ENCODE measurements at regions not wholly inside any gene's neighbourhood (a gene's known extent, or its start where the extent isn't known, plus 50 kb on each side); places are given as distances from the start of the nearest gene placed in this dataset.

DNA sequence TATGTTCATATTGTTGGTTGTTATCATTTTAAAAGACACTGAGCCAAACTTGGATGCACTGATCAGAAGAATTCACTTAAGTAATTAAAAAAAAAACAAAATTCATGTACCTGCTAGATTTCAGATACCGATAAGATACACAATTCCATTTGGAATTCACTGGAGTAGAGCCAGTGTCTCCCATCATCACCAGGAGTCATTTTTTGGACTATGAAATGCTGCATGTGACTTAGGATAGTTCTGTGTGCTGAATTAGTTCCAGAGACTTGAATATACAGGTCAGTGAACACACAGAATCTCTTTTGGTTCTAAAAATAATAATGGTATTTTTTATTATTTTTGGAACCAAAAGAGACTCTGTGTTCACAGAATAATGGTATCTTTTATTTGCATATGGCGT, 482.6 kb upstream of the PIK3R1 start:
- H3K27me3 ChIP-seq, result no peaks in the 10 kb centered on the region
- H3K36me3 ChIP-seq, result no peaks in the 10 kb centered on the region
- no peak overlapping the region for H3K4me3 ChIP-seq
- H3K4me1 ChIP-seq, result no peaks in the 10 kb centered on the region
- TF ChIP-seq POLR2A (IDR thresholded peaks at IDR 0.05), result no peak
- TF ChIP-seq POLR2AphosphoS5 (IDR thresholded peaks at IDR 0.05; ENCODE audit: insufficient read depth in 1 of 2, low read depth in 1 of 2), result no peak
- TF ChIP-seq, protein P1, sequence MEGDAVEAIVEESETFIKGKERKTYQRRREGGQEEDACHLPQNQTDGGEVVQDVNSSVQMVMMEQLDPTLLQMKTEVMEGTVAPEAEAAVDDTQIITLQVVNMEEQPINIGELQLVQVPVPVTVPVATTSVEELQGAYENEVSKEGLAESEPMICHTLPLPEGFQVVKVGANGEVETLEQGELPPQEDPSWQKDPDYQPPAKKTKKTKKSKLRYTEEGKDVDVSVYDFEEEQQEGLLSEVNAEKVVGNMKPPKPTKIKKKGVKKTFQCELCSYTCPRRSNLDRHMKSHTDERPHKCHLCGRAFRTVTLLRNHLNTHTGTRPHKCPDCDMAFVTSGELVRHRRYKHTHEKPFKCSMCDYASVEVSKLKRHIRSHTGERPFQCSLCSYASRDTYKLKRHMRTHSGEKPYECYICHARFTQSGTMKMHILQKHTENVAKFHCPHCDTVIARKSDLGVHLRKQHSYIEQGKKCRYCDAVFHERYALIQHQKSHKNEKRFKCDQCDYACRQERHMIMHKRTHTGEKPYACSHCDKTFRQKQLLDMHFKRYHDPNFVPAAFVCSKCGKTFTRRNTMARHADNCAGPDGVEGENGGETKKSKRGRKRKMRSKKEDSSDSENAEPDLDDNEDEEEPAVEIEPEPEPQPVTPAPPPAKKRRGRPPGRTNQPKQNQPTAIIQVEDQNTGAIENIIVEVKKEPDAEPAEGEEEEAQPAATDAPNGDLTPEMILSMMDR (IDR thresholded peaks at IDR 0.05), result no peak
- no peak for DNase-seq (ENCODE audit: extremely low spot score in 2 of 2)
- H3K27ac ChIP-seq, result no peak overlapping the region
- intact Hi-C loops (cut with DNase I), result no loop called here
- no peaks in the 10 kb centered on the region for H3K9me3 ChIP-seq

DNA sequence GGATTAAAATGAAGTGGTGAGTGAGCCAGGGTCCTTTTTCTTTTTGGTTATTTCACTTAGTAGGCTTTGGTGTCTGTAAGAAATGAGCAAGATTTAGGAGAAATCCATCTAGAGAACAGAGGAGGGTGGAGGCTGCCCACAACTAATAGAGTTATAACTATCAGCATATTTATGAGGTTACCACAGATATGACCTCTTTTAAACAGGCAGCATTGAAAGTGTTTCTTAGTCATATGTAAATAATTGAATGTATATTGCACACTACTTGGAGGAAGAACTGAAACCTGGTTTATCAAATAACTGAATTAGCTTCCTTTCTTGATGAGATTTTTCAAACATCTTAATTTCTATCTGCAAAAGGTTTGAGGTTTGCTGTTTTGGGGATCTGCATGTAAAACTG, 483.1 kb upstream of the PIK3R1 start:
- intact Hi-C loops (cut with DNase I), result no loop called here

DNA sequence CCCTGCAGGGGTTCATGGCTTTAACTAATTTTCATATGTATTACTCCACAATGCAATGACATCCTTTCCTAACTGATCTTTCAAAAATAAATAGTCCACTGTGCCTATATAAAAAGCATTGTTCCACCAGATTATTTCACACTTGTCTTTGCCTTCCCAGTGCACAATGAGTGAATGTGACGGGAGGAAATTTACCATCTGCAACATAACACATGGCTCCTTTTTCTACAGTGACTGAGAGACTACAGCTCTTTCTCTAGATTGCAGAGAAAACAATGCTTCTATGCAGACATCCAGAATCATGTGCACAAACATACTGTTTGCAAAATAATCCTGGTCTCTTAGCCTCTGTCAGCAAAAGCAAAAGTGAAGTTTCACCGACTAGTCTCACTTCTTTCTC, 483.7 kb upstream of the PIK3R1 start:
- Histone ChIP-seq H3K9me3 (no peaks in the 10 kb centered on the region), H3K36me3 (no peaks in the 10 kb centered on the region), H3K4me3 (no peak overlapping the region), H3K4me1 (no peaks in the 10 kb centered on the region), H3K27ac (no peak overlapping the region), H3K27me3 (no peaks in the 10 kb centered on the region)
- intact Hi-C loops (cut with DNase I), result no loop called here
- DNase-seq (ENCODE audit: extremely low spot score in 2 of 2), result no peak
- no peak for TF ChIP-seq POLR2A (IDR thresholded peaks at IDR 0.05)
- TF ChIP-seq, protein P1 (IDR thresholded peaks at IDR 0.05), result no peak
- TF ChIP-seq POLR2AphosphoS5 (IDR thresholded peaks at IDR 0.05; ENCODE audit: insufficient read depth in 1 of 2, low read depth in 1 of 2), result no peak

More for the DNA sequence above, 483.1 kb upstream of the PIK3R1 start:
- H3K4me3 ChIP-seq, result no peak overlapping the region
- H3K27me3 ChIP-seq, result no peaks in the 10 kb centered on the region
- no peaks in the 10 kb centered on the region for H3K9me3 ChIP-seq
- no peak for TF ChIP-seq POLR2A (IDR thresholded peaks at IDR 0.05)
- TF ChIP-seq, protein P1 (IDR thresholded peaks at IDR 0.05), result no peak
- H3K27ac ChIP-seq, result no peak overlapping the region
- H3K4me1 ChIP-seq, result no peaks in the 10 kb centered on the region
- no peak for DNase-seq (ENCODE audit: extremely low spot score in 2 of 2)
- no peaks in the 10 kb centered on the region for H3K36me3 ChIP-seq

DNA sequence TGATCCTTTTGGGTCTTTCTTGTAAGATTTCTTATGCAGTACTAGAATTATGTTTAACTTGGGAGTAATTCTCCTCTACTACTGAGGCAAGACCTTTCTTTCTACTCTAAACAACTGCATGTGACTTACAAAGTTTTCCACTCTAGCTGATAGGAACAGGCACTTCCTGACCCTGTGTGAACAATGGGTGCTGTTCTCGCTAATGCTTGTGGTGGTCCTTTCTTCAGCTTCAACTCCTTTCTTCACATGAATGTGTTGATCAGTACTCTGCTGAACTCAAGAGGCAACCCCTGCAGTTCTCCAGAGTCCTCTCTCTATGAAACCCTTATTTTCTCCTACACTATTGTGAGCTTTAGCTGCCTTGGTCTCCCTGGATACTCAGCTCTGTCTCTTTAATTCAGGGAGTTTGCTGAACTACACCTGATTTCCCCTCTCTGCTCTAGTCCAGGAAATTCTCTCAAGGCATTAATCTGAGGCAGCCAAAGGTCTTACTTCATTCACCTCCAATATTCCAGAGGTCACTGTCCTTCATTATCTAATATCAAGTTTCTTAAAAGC, 484.6 kb upstream of the PIK3R1 start:
- H3K27ac ChIP-seq, result no peak overlapping the region
- H3K9me3 ChIP-seq, result no peaks in the 10 kb centered on the region
- DNase-seq (ENCODE audit: extremely low spot score in 2 of 2), result no peak
- TF ChIP-seq POLR2A (IDR thresholded peaks at IDR 0.05) (no peak), POLR2AphosphoS5 (IDR thresholded peaks at IDR 0.05; ENCODE audit: insufficient read depth in 1 of 2, low read depth in 1 of 2) (no peak)
- TF ChIP-seq, protein P1 (IDR thresholded peaks at IDR 0.05), result no peak
- no peaks in the 10 kb centered on the region for H3K4me1 ChIP-seq
- H3K4me3 ChIP-seq, result no peak overlapping the region
- no peaks in the 10 kb centered on the region for H3K27me3 ChIP-seq
- intact Hi-C loops (cut with DNase I), result no loop called here
- H3K36me3 ChIP-seq, result no peaks in the 10 kb centered on the region

DNA sequence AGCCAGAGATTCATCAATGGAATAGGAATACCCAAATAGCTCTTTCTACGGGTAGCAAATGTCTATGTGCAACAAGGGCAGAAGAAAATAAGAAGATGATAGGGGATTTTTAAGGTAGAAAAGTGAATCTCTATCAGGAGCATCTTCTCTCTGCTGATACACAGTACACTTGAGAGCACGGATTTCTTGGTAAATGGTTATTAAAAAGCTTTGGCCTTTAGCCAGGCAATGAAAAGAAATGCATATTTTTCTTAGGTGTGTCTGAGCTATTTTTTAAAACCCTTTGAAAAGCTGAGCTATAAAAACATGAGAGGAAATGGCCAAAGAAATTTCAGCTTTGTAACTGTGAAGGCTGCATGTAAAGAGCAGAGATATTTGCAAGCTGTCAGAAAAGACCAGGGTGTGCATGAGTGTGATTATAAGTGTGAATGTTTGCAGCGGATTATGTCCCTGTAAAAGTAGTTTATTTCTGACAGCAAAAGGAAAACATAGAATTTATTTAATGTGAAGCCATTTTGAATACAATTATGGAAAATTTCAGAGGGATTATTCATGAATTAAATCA, 487.1 kb upstream of the PIK3R1 start:
- Histone ChIP-seq H3K9me3 (no peaks in the 10 kb centered on the region), H3K27me3 (no peaks in the 10 kb centered on the region), H3K4me1 (peaks cover 18% of the 10 kb centered on the region), H3K4me3 (no peak overlapping the region), H3K27ac (no peak overlapping the region), H3K36me3 (no peaks in the 10 kb centered on the region)
- intact Hi-C loops (cut with DNase I), result no loop called here
- no peak for TF ChIP-seq POLR2AphosphoS5 (IDR thresholded peaks at IDR 0.05; ENCODE audit: insufficient read depth in 1 of 2, low read depth in 1 of 2)
- DNase-seq (ENCODE audit: extremely low spot score in 2 of 2), result no peak

Data from vagina (tissue), 2 donors.